Smooth muscle cell of the brain vasculature (primary cell): ENCODE measurements at regions not wholly inside any gene's neighbourhood (a gene's known extent, or its start where the extent isn't known, plus 50 kb on each side); places are given as distances from the start of the nearest gene placed in this dataset.
"Not testable (repeated sequence)": the region's sequence is repeated elsewhere in the genome, so short reads cannot be mapped to it uniquely, and the experiment has no call there.

Experiments used
- DNase-seq: peaks from one replicate; pipeline ENCODE4 v3.0.0-alpha.2; 2012; ENCODE audit warnings: low read depth, low spot score

GRCh38 chr11:69869311-69869939, 50.2 kb upstream of the FGF3 start:
- no peak for DNase-seq

GRCh38 chr11:69870766-69871165, 51.5 kb upstream of the FGF3 start:
- DNase-seq = no peak

GRCh38 chr11:69873166-69874077, 54.2 kb upstream of the FGF3 start:
- no peak for DNase-seq

- DNase-seq = no peak
These were observed 55.2 kb upstream of the FGF3 start for GRCh38 chr11:69874178-69874983.

GRCh38 chr11:69874984-69875624, 55.9 kb upstream of the FGF3 start:
- DNase-seq = no peak

- DNase-seq = no peak
These were observed 56.8 kb upstream of the FGF3 start for GRCh38 chr11:69876013-69876412.

- no peak for DNase-seq
These were observed 58.0 kb upstream of the FGF3 start for GRCh38 chr11:69877235-69877634.

GRCh38 chr11:69877704-69878103, 58.5 kb upstream of the FGF3 start:
- not testable (repeated sequence) for DNase-seq

GRCh38 chr11:69878144-69878883, 59.1 kb upstream of the FGF3 start:
- no peak for DNase-seq

GRCh38 chr11:69878927-69879728, 59.9 kb upstream of the FGF3 start:
- DNase-seq = no peak

GRCh38 chr11:69879729-69880005, 60.5 kb upstream of the FGF3 start:
- no peak for DNase-seq

- no peak for DNase-seq
These were observed 61.0 kb upstream of the FGF3 start for GRCh38 chr11:69880041-69880825.

- DNase-seq = no peak
These were observed 61.7 kb upstream of the FGF3 start for GRCh38 chr11:69880826-69881445.

- DNase-seq = no peak
These were observed 62.5 kb upstream of the FGF3 start for GRCh38 chr11:69881467-69882269.

GRCh38 chr11:69882270-69882608, 63.0 kb upstream of the FGF3 start:
- no peak for DNase-seq

- DNase-seq = no peak
These were observed 64.4 kb upstream of the FGF3 start for GRCh38 chr11:69883292-69884255.

- DNase-seq = no peak
These were observed 65.1 kb upstream of the FGF3 start for GRCh38 chr11:69884286-69884685.
